WI38 (cell line): ENCODE measurements at regions not wholly inside any gene's neighbourhood (a gene's known extent, or its start where the extent isn't known, plus 50 kb on each side); places are given as distances from the start of the nearest gene placed in this dataset.

Experiments used
- H3K4me3 ChIP-seq: 2 replicates; pipeline ENCODE4 v1.5.1; 2011; ENCODE audit warnings: low read depth, mild to moderate bottlenecking, control low read depth, low read length
- TF ChIP-seq, protein P1 (sequence below): IDR thresholded peaks from 2 replicates; pipeline ENCODE4 v1.5.1; 2012; ENCODE audit warnings: low read depth, mild to moderate bottlenecking, control low read depth, low read length

DNA sequence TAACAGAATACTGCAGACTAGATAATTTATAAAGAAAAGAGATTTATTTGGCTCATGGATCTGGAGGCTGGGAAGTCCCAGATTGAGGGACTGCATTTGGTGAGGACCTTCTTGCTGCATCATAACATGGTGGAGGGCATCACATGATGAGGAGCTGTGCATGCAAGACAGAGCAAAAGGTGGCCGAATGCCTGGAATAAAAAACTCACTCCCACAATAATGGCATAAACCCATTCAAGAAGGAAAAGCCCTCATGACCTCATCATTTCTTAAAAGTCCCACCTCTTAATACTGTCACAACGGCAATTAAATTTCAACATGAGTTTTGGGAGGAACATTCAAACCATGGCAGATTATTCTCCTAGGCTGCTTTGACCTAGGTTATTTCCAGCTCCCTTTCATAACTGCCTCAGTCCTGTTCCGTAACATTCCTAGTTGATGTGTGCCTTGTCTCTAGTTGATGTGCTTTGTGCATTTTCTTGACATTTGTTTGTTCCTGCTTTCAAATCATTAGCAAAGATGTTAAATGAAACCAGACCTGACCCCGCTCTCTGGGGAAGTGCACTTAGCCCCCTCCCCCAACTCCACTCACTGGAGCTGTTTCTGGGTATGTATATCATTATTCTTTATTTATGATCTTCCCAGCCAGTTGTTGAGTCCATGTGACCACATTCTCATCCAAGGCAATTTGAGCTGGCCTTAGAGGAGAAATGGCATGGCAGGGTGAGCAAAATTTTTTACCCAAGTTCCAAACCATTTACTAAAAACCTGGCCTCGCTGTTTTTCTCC is 148.5 kb downstream of the GDAP2 start:
- TF ChIP-seq, protein P1, sequence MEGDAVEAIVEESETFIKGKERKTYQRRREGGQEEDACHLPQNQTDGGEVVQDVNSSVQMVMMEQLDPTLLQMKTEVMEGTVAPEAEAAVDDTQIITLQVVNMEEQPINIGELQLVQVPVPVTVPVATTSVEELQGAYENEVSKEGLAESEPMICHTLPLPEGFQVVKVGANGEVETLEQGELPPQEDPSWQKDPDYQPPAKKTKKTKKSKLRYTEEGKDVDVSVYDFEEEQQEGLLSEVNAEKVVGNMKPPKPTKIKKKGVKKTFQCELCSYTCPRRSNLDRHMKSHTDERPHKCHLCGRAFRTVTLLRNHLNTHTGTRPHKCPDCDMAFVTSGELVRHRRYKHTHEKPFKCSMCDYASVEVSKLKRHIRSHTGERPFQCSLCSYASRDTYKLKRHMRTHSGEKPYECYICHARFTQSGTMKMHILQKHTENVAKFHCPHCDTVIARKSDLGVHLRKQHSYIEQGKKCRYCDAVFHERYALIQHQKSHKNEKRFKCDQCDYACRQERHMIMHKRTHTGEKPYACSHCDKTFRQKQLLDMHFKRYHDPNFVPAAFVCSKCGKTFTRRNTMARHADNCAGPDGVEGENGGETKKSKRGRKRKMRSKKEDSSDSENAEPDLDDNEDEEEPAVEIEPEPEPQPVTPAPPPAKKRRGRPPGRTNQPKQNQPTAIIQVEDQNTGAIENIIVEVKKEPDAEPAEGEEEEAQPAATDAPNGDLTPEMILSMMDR = no peak
- no peak overlapping the region for H3K4me3 ChIP-seq

DNA sequence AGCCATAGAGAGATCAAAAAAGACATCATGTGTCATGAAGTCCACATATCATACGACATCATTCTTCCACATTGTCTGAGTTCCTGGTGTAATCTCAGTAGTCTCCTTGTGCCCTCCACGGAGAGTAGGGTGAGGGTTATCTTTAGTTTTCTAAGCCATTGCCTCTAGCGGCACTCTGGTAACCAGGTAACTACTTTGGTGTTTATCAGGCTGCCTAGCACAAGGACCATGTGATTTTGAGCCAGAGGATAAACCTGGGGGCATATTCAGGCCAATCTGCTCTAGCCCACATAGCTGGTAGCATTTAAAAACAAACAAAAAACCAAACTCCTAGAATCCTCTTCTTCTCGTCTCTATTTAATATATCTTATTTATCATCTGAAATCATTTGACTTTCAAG is 147.4 kb downstream of the GDAP2 start:
- H3K4me3 ChIP-seq = no peak overlapping the region
- TF ChIP-seq, protein P1 = no peak

DNA sequence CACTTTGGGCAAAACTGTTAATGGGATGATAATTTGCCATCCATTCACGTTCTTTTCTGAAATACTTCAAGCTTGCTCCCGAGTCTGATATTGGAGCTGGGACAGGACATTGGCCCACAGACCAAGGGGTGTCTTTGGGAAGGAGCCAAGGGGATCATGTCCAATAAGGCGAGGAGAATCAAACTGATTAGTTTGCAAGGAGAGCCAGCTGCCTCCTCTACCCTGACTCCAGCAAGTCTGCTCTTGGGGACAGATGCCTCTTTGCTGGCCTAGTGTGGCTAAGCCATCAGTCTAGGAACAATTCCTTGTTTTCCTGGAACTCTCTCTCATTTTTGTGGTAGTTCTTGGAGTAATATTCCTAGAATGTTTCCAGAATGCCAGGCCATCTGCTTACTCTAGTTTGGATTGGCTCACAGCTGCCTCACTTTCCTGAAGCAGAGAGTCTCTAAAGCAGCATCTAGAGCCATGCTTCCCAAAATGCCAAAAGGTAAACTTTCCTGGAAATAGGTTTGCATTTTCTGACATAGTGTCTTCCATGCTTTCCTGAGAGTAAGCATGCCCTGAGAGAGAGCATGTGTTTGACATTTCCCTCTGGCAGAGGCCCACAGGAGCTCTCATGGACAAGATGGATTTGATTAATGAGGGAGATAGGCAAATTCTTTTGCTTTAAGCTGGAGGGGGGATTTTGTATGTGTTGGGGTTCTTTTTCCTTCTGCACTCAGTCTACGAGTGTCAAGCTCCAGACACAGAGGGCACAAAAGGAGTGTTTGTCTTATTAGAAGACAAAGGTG is 145.6 kb downstream of the GDAP2 start:
- no peak overlapping the region for H3K4me3 ChIP-seq
- TF ChIP-seq, protein P1 = no peak

DNA sequence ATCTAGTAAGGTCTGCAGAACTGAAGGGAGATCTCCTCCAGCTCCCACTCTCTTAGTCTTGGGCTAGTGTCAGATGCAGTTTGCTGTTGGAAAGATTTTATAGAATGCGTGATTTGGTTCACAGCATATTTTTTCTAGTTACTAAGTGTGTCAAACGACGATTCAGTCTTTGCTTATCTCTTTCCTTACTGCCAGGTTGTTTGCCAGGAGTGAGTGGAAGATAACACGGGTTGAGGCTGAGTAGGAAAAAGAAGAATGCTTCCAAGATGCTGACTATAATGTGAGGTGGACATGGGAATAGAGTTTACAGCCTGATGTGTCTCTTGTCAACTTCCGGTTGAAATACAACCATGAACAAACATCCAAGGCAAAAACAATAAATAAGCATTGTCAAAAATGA is 141.4 kb downstream of the GDAP2 start:
- no peak overlapping the region for H3K4me3 ChIP-seq
- TF ChIP-seq, protein P1 = no peak

DNA sequence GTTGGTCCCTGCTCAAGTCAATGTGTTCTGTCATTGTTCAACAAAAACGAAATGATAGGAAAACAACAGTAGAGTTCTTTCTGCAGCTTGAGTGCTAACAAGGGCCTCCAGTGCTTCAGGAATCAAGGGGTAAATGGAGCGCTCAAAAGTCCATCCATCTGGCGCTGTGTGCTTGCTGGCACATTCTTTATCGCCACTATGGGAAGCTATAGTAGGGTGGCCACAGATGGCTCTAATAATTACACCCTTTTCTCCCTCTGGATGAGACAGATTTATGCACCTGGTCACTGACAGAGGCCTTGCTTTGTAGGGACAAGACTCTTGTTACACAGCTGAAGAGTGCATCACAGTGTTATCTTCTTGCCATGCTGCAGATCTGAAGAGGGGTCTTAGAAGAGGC is 136.0 kb downstream of the GDAP2 start:
- no peak overlapping the region for H3K4me3 ChIP-seq
- TF ChIP-seq, protein P1 = no peak

DNA sequence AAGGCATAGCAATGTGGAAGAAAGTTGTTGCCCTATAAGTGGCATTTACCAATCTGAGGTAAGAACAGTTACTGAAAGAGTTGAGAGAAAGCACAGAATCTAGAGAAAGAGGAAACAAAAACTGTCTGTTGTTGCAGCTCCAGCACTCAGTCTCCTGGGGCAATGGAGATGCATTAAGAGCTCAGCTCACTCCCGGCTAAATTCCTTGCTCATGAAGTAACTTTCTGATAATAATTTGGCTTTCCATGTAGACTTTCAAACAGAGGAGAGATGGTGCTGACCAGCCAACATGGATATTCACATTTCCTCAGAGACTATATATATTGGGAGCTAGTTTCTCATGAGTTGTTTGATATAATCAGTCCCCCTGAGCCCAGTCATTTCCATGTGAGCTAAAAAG is 135.3 kb downstream of the GDAP2 start:
- H3K4me3 ChIP-seq = no peak overlapping the region
- TF ChIP-seq, protein P1 = no peak

DNA sequence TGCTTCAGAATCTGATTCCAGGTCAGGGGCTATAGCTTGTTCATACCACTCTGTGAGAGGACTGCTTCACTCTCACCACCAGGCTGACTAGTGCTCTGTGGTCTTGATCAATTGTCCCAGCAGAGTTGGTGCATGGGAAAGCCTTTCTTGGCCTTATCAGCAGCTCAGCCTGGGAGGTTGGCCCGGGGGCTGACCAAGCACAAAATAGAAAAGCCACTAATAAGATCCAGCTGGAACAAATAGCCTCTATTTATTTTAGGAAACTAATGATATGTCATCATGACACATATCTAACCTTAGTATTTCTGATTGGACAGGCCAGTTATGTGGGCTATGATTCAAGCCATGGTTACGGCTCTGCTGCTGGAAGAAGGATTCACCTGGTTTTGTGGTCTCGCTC is 134.2 kb downstream of the GDAP2 start:
- TF ChIP-seq, protein P1 = no peak
- H3K4me3 ChIP-seq = no peak overlapping the region
